Vagina (tissue), 2 donors: ENCODE measurements at regions not wholly inside any gene's neighbourhood (a gene's known extent, or its start where the extent isn't known, plus 50 kb on each side); places are given as distances from the start of the nearest gene placed in this dataset.

ENCODE experiments used
- DNase-seq, 2 donors: peaks; one replicate each; pipeline ENCODE4 v3.0.0-alpha.2; 2017; ENCODE audit errors: extremely low spot score in 2 of 2
- H3K27ac ChIP-seq: fragments of 200-600 bp; sonication (generic); one replicate; pipeline ENCODE4 v1.5.1; 2019
- H3K27me3 ChIP-seq: fragments of 200-600 bp; sonication (generic); one replicate; pipeline ENCODE4 v1.5.1; 2019
- H3K36me3 ChIP-seq, 2 donors: fragments of 200-600 bp; sonication (generic); one replicate each; pipeline ENCODE4 v1.5.1; 2017 to 2019
- H3K4me1 ChIP-seq: fragments of 200-600 bp; sonication (generic); one replicate; pipeline ENCODE4 v1.5.1; 2019
- H3K4me3 ChIP-seq, 2 donors: fragments of 200-600 bp; sonication (generic); 1 replicate in 1 of 2; 2 replicates in 1 of 2; pipeline ENCODE4 v1.5.1; 2016 to 2019
- H3K9me3 ChIP-seq: fragments of 200-600 bp; sonication (generic); one replicate; pipeline ENCODE4 v1.5.1; 2019
- POLR2A ChIP-seq, 2 donors: fragments of 450-650 bp; IDR thresholded peaks; one replicate each; pipeline ENCODE4 v1.6.1; 2017; ENCODE audit warnings: antibody characterized with exemption in 2 of 2, mild to moderate bottlenecking in 2 of 2, moderate library complexity in 2 of 2
- POLR2AphosphoS5 ChIP-seq, 2 donors: sonication (generic); formaldehyde crosslinking; IDR thresholded peaks; one replicate each; pipeline ENCODE4 v1.9.0; 2017; ENCODE audit warnings: antibody characterized with exemption in 2 of 2, mild to moderate bottlenecking in 2 of 2, low read depth in 1 of 2; ENCODE audit not compliant: insufficient read depth in 1 of 2
- intact Hi-C: fragments of 100-400 bp; cut with DNase I; formaldehyde crosslinking; loops from one replicate; pipeline ENCODE4 v1.15.1; 2023
- TF ChIP-seq, protein P1 (sequence below), 3 experiments: fragments of 450-650 bp in 2 of 3; fragments of 200-600 bp in 1 of 3; sonication (generic) in 1 of 3; IDR thresholded peaks; one replicate each; pipeline ENCODE4 v1.5.1; 2017 to 2019; ENCODE audit warnings: antibody characterized with exemption in 3 of 3, mild to moderate bottlenecking in 2 of 3, moderate library complexity in 2 of 3

DNA sequence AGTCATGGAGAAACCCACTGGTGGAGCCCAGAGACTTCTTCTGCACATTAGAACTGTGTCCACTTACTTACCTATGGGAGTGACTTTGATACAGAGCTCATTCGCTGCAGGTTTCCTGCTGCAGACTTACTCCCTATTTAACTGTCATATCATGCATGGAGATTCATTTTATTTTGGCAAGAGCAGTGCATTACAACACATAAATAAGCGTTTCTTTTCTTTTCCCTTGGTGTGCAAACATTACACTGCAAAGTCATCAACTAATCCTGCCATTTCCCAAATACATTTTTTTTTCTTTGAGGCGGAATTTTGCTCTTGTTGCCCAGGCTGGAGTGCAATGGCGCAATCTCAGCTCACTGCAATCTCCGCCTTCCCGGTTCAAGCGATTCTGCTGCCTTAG is 230.9 kb upstream of the SFRP2 start:
- H3K27ac ChIP-seq: no peak overlapping the region
- TF ChIP-seq POLR2AphosphoS5 (IDR thresholded peaks at IDR 0.05; ENCODE audit: insufficient read depth in 1 of 2, low read depth in 1 of 2) (no peak), POLR2A (IDR thresholded peaks at IDR 0.05) (no peak)
- intact Hi-C loops: no loop called here

DNA sequence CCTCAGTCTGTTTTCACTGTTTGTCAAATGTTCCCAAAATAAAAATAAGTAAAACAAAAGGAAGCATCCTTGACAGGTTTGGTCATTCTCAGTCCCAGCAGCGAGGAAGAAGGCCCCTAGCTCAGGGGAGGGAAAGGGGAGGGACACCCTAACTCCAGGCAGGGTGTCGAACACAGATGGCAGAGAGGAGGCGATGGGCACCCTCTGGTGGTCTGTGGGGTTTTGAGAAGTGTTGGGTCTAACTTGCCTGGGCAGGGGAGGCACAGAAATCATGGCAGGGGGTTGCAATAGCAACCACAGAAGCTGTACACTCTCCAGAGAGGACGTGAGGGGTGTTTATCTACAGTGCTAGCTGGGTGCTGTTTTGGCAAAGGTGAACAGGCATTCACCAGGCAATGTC is 229.8 kb upstream of the SFRP2 start:
- no peak for DNase-seq
- H3K36me3 ChIP-seq: no peaks in the 10 kb centered on the region
- H3K9me3 ChIP-seq: no peaks in the 10 kb centered on the region
- no peaks in the 10 kb centered on the region for H3K4me1 ChIP-seq
- H3K4me3 ChIP-seq: no peak overlapping the region
- no peak overlapping the region for H3K27ac ChIP-seq
- intact Hi-C loops: no loop called here
- no peak for TF ChIP-seq POLR2AphosphoS5 (IDR thresholded peaks at IDR 0.05; ENCODE audit: insufficient read depth in 1 of 2, low read depth in 1 of 2)
- TF ChIP-seq, protein P1, sequence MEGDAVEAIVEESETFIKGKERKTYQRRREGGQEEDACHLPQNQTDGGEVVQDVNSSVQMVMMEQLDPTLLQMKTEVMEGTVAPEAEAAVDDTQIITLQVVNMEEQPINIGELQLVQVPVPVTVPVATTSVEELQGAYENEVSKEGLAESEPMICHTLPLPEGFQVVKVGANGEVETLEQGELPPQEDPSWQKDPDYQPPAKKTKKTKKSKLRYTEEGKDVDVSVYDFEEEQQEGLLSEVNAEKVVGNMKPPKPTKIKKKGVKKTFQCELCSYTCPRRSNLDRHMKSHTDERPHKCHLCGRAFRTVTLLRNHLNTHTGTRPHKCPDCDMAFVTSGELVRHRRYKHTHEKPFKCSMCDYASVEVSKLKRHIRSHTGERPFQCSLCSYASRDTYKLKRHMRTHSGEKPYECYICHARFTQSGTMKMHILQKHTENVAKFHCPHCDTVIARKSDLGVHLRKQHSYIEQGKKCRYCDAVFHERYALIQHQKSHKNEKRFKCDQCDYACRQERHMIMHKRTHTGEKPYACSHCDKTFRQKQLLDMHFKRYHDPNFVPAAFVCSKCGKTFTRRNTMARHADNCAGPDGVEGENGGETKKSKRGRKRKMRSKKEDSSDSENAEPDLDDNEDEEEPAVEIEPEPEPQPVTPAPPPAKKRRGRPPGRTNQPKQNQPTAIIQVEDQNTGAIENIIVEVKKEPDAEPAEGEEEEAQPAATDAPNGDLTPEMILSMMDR (IDR thresholded peaks at IDR 0.05): no peak
- no peaks in the 10 kb centered on the region for H3K27me3 ChIP-seq

More for the DNA sequence above, 230.9 kb upstream of the SFRP2 start:
- no peak for DNase-seq
- Histone ChIP-seq H3K4me3 (no peak overlapping the region), H3K9me3 (no peaks in the 10 kb centered on the region), H3K36me3 (no peaks in the 10 kb centered on the region), H3K27me3 (no peaks in the 10 kb centered on the region), H3K4me1 (no peaks in the 10 kb centered on the region)

DNA sequence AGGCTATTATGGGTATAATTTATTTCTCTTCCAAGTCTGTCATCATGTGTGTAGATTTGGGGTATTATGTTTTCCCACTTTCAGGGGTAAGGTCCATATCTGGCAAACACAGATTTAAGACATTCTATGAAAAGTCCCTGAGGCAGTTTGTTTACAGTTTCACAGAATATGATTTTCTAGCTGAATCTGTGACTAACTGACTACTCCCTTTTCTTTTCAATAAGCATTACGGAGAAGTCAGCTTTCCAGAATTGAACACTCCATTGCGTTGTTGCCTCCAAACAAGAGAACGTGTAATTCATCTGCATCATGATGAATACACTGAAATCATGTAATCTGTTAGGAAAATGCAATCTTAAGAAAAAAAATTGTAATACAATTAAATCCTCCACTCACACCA is 226.7 kb upstream of the SFRP2 start:
- TF ChIP-seq, protein P1 (IDR thresholded peaks at IDR 0.05): no peak
- TF ChIP-seq POLR2AphosphoS5 (IDR thresholded peaks at IDR 0.05; ENCODE audit: insufficient read depth in 1 of 2, low read depth in 1 of 2) (no peak), POLR2A (IDR thresholded peaks at IDR 0.05) (no peak)
- no peaks in the 10 kb centered on the region for H3K9me3 ChIP-seq
- no peaks in the 10 kb centered on the region for H3K36me3 ChIP-seq
- H3K4me3 ChIP-seq: no peak overlapping the region
- intact Hi-C loops: no loop called here
- H3K27me3 ChIP-seq: no peaks in the 10 kb centered on the region
- no peak for DNase-seq
- H3K27ac ChIP-seq: no peak overlapping the region
- H3K4me1 ChIP-seq: peaks cover 3% of the 10 kb centered on the region

DNA sequence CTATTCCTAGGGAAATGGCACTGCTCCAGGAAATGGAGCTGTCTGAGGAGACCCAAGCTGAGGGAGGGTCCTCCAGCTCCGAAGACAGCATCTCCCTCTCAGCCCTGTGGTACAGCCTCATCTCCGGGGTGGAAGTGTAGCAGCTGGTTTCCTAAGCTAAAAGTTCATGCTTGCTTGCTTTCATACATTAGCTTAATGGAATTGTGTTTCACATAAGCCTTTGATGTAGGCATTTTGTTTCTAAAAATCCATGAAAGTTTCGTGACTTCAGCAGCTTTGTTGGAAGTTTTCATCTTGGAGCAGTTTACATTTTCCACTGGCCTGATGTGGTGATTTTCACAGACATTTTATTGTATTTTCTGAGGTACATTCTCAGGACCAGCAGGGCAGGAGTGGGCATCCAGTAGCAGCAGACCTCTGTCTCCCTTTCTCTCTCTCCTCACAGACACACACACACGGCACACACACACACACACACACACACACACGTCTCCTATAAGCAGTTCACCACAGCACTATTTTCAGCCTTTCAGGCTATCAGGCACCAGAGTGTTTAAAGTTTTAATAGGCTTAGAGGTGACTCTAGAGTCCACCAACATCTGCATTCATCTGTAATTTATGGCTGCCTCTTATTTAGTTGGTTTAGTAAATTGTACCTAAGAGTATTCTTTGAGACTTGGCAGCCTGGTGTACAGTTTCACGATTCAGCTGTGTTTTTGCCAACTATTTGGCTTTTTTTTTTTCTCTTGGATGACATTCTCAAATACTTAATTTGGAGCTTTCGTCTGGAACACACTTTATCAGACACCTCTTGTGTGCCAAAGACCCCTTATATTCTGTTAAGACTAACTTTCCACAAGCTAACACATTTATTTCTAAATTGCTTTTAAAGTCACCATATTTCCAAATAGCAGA is 225.8 kb upstream of the SFRP2 start:
- Histone ChIP-seq H3K4me3 (no peak overlapping the region), H3K9me3 (no peaks in the 10 kb centered on the region), H3K36me3 (no peaks in the 10 kb centered on the region), H3K4me1 (peaks cover 4% of the 10 kb centered on the region), H3K27ac (no peak overlapping the region), H3K27me3 (no peaks in the 10 kb centered on the region)
- no peak for DNase-seq
- intact Hi-C loops: no loop called here
- TF ChIP-seq POLR2AphosphoS5 (IDR thresholded peaks at IDR 0.05; ENCODE audit: insufficient read depth in 1 of 2, low read depth in 1 of 2) (no peak), POLR2A (IDR thresholded peaks at IDR 0.05) (no peak)
- TF ChIP-seq, protein P1 (IDR thresholded peaks at IDR 0.05): no peak

DNA sequence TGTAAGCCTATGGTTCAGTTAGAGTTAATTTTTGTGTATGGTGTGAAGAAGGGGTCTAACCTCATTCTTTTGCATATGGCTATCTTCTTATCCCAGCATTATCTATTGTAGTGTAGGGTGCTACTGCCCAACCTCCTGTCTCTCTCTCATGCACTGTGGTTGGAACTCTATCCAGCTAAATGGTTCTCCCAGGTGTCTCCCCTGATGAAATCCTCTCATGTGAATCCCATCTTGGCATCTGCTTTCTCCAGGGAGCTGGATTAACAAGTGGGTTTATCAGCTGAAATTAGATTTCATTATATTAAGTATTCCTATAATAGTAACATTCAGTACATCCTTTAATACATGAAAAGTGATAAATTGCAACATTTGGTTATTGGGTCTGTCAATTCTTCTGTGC is 224.7 kb upstream of the SFRP2 start:
- intact Hi-C loops: no loop called here
- no peaks in the 10 kb centered on the region for H3K36me3 ChIP-seq
- DNase-seq: no peak
- no peaks in the 10 kb centered on the region for H3K9me3 ChIP-seq
- no peaks in the 10 kb centered on the region for H3K27me3 ChIP-seq
- H3K4me1 ChIP-seq: peaks cover 4% of the 10 kb centered on the region
- TF ChIP-seq, protein P1 (IDR thresholded peaks at IDR 0.05): no peak
- TF ChIP-seq POLR2A (IDR thresholded peaks at IDR 0.05): no peak
- TF ChIP-seq POLR2AphosphoS5 (IDR thresholded peaks at IDR 0.05; ENCODE audit: insufficient read depth in 1 of 2, low read depth in 1 of 2): no peak
- no peak overlapping the region for H3K4me3 ChIP-seq
- no peak overlapping the region for H3K27ac ChIP-seq
